BE2C (cell line): ENCODE measurements at regions not wholly inside any gene's neighbourhood (a gene's known extent, or its start where the extent isn't known, plus 50 kb on each side); places are given as distances from the start of the nearest gene placed in this dataset.

Experiments used
- DNase-seq: peaks from one replicate; pipeline ENCODE4 v3.0.0-alpha.2; 2020
- H3K27me3 ChIP-seq: fragments of 250-450 bp; sonication (Bioruptor Pico); 2 replicates; pipeline ENCODE4 v1.5.1; 2020; ENCODE audit warnings: mild to moderate bottlenecking
- H3K36me3 ChIP-seq: fragments of 250-450 bp; sonication (Bioruptor Pico); 2 replicates; pipeline ENCODE4 v1.5.1; 2020; ENCODE audit warnings: mild to moderate bottlenecking
- H3K4me1 ChIP-seq: fragments of 250-450 bp; sonication (Bioruptor Pico); 2 replicates; pipeline ENCODE4 v1.5.1; 2020
- H3K4me3 ChIP-seq: 2 replicates; pipeline ENCODE4 v1.5.1; 2011; ENCODE audit warnings: low read depth, low read length
- H3K9me3 ChIP-seq: fragments of 250-450 bp; sonication (Bioruptor Pico); 2 replicates; pipeline ENCODE4 v1.5.1; 2020
- CTCF ChIP-seq: IDR thresholded peaks from 2 replicates; pipeline ENCODE4 v1.5.1; 2012; ENCODE audit warnings: mild to moderate bottlenecking, low read depth, low read length

- Histone ChIP-seq H3K9me3 (no peaks in the 10 kb centered on the region), H3K36me3 (no peaks in the 10 kb centered on the region), H3K27me3 (no peaks in the 10 kb centered on the region), H3K4me1 (peaks cover 12% of the 10 kb centered on the region; the same call in 1 of the 2 replicates), H3K4me3 (no peak overlapping the region)
- no peak for TF ChIP-seq CTCF
- no peak for DNase-seq
Observed at GRCh38 chr4:114226968-114227760, 247.7 kb upstream of the ARSJ start.

- Histone ChIP-seq H3K9me3 (no peaks in the 10 kb centered on the region), H3K36me3 (no peaks in the 10 kb centered on the region), H3K4me1 (peaks cover 5% of the 10 kb centered on the region; the same call in 1 of the 2 replicates), H3K4me3 (no peak overlapping the region), H3K27me3 (no peaks in the 10 kb centered on the region)
- DNase-seq = no peak
- TF ChIP-seq CTCF = no peak
Observed at GRCh38 chr4:114229706-114230105, 250.3 kb upstream of the ARSJ start.

- Histone ChIP-seq H3K4me1 (no peaks in the 10 kb centered on the region), H3K27me3 (no peaks in the 10 kb centered on the region), H3K4me3 (no peak overlapping the region), H3K9me3 (no peaks in the 10 kb centered on the region), H3K36me3 (no peaks in the 10 kb centered on the region)
- no peak for DNase-seq
- no peak for TF ChIP-seq CTCF
Observed at GRCh38 chr4:114236171-114236769, 256.8 kb upstream of the ARSJ start.

- H3K4me1 ChIP-seq = no peaks in the 10 kb centered on the region
- TF ChIP-seq CTCF = no peak
- H3K9me3 ChIP-seq = no peaks in the 10 kb centered on the region
- H3K36me3 ChIP-seq = no peaks in the 10 kb centered on the region
- no peak for DNase-seq
- no peak overlapping the region for H3K4me3 ChIP-seq
- H3K27me3 ChIP-seq = no peaks in the 10 kb centered on the region
Observed at GRCh38 chr4:114237997-114238396, 258.6 kb upstream of the ARSJ start.

GRCh38 chr4:114249561-114249960 lies 270.1 kb upstream of the ARSJ start:
- TF ChIP-seq CTCF = no peak
- no peaks in the 10 kb centered on the region for H3K4me1 ChIP-seq
- H3K27me3 ChIP-seq = no peaks in the 10 kb centered on the region
- H3K9me3 ChIP-seq = no peaks in the 10 kb centered on the region
- no peaks in the 10 kb centered on the region for H3K36me3 ChIP-seq
- no peak for DNase-seq
- no peak overlapping the region for H3K4me3 ChIP-seq

- no peaks in the 10 kb centered on the region for H3K4me1 ChIP-seq
- no peaks in the 10 kb centered on the region for H3K9me3 ChIP-seq
- no peak overlapping the region for H3K4me3 ChIP-seq
- no peak for TF ChIP-seq CTCF
- H3K36me3 ChIP-seq = no peaks in the 10 kb centered on the region
- no peak for DNase-seq
- no peaks in the 10 kb centered on the region for H3K27me3 ChIP-seq
Observed at GRCh38 chr4:114249976-114250375, 270.5 kb upstream of the ARSJ start.
